OCI-LY7 (cell line): ENCODE measurements at regions not wholly inside any gene's neighbourhood (a gene's known extent, or its start where the extent isn't known, plus 50 kb on each side); places are given as distances from the start of the nearest gene placed in this dataset.
A peak's percentile ranks its signal among the peaks of the same experiment; 100 is the strongest.

ENCODE experiments used
- BruUV-seq: library from RNA; stranded (reverse); fragments of 400-500 nt; replicated peaks from 2 replicates; lab custom pipeline; 2021; lab: Mats Ljungman, UMichigan
- CTCF ChIA-PET: fragments of 300-600 bp; sonication (Branson Sonifier 250); formaldehyde crosslinking; loops from one replicate; lab custom pipeline; 2022; ENCODE audit warnings: antibody characterized with exemption; ENCODE audit not compliant: unreplicated experiment; lab: Charles Lee
- POLR2A ChIA-PET: fragments of 300-600 bp; sonication (Branson Sonifier 250); formaldehyde crosslinking; loops from one replicate; lab custom pipeline; 2022; ENCODE audit warnings: antibody characterized with exemption; lab: Charles Lee
- DNase-seq: peaks from one replicate; pipeline ENCODE4 v3.0.0-alpha.2; 2015; ENCODE audit warnings: low spot score
- H2AFZ ChIP-seq: fragments of 200-600 bp; sonication (generic), shearing (Covaris generic); 2 replicates; pipeline ENCODE4 v1.6.1; 2014; ENCODE audit warnings: mild to moderate bottlenecking, antibody characterized with exemption, low read length, moderate library complexity
- H3K27ac ChIP-seq: fragments of 200-600 bp; sonication (generic); 2 replicates; pipeline ENCODE4 v1.5.1; 2014; ENCODE audit warnings: mixed run types, low read depth, mild to moderate bottlenecking, moderate library complexity, low read length, inconsistent platforms; ENCODE audit not compliant: poor library complexity, severe bottlenecking
- H3K36me3 ChIP-seq: fragments of 200-600 bp; sonication (generic); 2 replicates; pipeline ENCODE4 v1.6.1; 2014; ENCODE audit warnings: mild to moderate bottlenecking, antibody characterized with exemption, low read length, moderate library complexity, mixed read lengths; ENCODE audit not compliant: insufficient read depth
- H3K4me1 ChIP-seq: fragments of 200-600 bp; sonication (generic); 2 replicates; pipeline ENCODE4 v1.5.1; 2014; ENCODE audit warnings: mild to moderate bottlenecking, low read length; ENCODE audit not compliant: insufficient read depth, poor library complexity, severe bottlenecking
- H3K4me2 ChIP-seq: fragments of 200-600 bp; sonication (generic); 2 replicates; pipeline ENCODE4 v1.6.1; 2014; ENCODE audit warnings: mild to moderate bottlenecking, low read length
- H3K4me3 ChIP-seq: fragments of 200-600 bp; sonication (generic); 2 replicates; pipeline ENCODE4 v1.5.1; 2014; ENCODE audit warnings: mild to moderate bottlenecking, low read depth, low read length; ENCODE audit not compliant: poor library complexity, severe bottlenecking
- H3K79me2 ChIP-seq: fragments of 200-600 bp; sonication (generic); 2 replicates; pipeline ENCODE4 v1.6.1; 2016; ENCODE audit warnings: low read depth, mild to moderate bottlenecking, low read length, moderate library complexity, mixed read lengths; ENCODE audit not compliant: insufficient read depth
- H3K9me2 ChIP-seq: fragments of 200-600 bp; sonication (generic); 2 replicates; pipeline ENCODE4 v1.6.1; 2016; ENCODE audit warnings: mild to moderate bottlenecking, low read length, mixed read lengths; ENCODE audit not compliant: insufficient read depth
- H3K9me3 ChIP-seq: fragments of 200-600 bp; sonication (generic); 2 replicates; pipeline ENCODE4 v1.6.1; 2014; ENCODE audit warnings: mild to moderate bottlenecking, mixed run types, low read length, mixed read lengths
- H4K20me1 ChIP-seq: fragments of 200-600 bp; sonication (generic); 2 replicates; pipeline ENCODE4 v1.6.1; 2014; ENCODE audit warnings: mild to moderate bottlenecking, antibody characterized with exemption, low read length, moderate library complexity, mixed read lengths; ENCODE audit not compliant: insufficient read depth
- CTCF ChIP-seq: fragments of 200-600 bp; sonication (generic); conservative IDR thresholded peaks from 2 replicates; pipeline ENCODE4 v1.5.1; 2014; ENCODE audit warnings: mild to moderate bottlenecking, antibody characterized with exemption, low read length, moderate library complexity, mixed read lengths
- EZH2phosphoT487 ChIP-seq: fragments of 200-600 bp; sonication (generic); IDR thresholded peaks from 2 replicates; pipeline ENCODE4 v1.6.1; 2018; ENCODE audit warnings: low read depth, borderline replicate concordance, mild to moderate bottlenecking, mixed run types, antibody characterized with exemption, low read length, moderate library complexity, mixed read lengths
- intact Hi-C: fragments of 100-400 bp; cut with micrococcal nuclease; formaldehyde crosslinking; loops from one replicate; pipeline ENCODE4 v1.10.0; 2022; ENCODE audit not compliant: unreplicated experiment

- no peak overlapping the region for H3K4me3 ChIP-seq
- no peaks in the 10 kb centered on the region for H3K79me2 ChIP-seq
- no peaks in the 10 kb centered on the region for H3K36me3 ChIP-seq
- no peak overlapping the region for H3K27ac ChIP-seq
- intact Hi-C loops, result no loop called here
- no peaks in the 10 kb centered on the region for H3K9me2 ChIP-seq
- H3K4me2 ChIP-seq, result no peak overlapping the region
- ChIA-PET CTCF (no interaction called here), POLR2A (interaction anchor here (0.7 kb wide), 1 partner anchor 327 kb away, joined by 3 read pairs; no protein-coding TSS in a partner anchor)
- no peaks in the 10 kb centered on the region for H3K4me1 ChIP-seq
- H2AFZ ChIP-seq, result peak overlapping the region; percentile 71
- no peak for DNase-seq
- BruUV-seq, result no TSS peak
- TF ChIP-seq CTCF (no peak), EZH2phosphoT487 (no peak)
- H4K20me1 ChIP-seq, result no peaks in the 10 kb centered on the region
- no peaks in the 10 kb centered on the region for H3K9me3 ChIP-seq
Measured at GRCh38 chr4:181308476-181309312, 934.5 kb upstream of the TENM3 start.

- H3K27ac ChIP-seq, result no peak overlapping the region
- no peaks in the 10 kb centered on the region for H3K9me3 ChIP-seq
- H3K4me3 ChIP-seq, result no peak overlapping the region
- intact Hi-C loops, result no loop called here
- H4K20me1 ChIP-seq, result no peaks in the 10 kb centered on the region
- ChIA-PET CTCF (no interaction called here), POLR2A (interaction anchor here (0.9 to 1.4 kb wide), 4 partner anchors 17 to 1605 kb away, joined by 3 to 4 read pairs (median 4); no protein-coding TSS in a partner anchor)
- no peaks in the 10 kb centered on the region for H3K4me1 ChIP-seq
- H3K4me2 ChIP-seq, result no peak overlapping the region
- H3K79me2 ChIP-seq, result no peaks in the 10 kb centered on the region
- no peaks in the 10 kb centered on the region for H3K36me3 ChIP-seq
- no peak overlapping the region for H2AFZ ChIP-seq
- DNase-seq, result no peak
- H3K9me2 ChIP-seq, result no peaks in the 10 kb centered on the region
- TF ChIP-seq EZH2phosphoT487 (no peak), CTCF (no peak)
- no TSS peak for BruUV-seq
Measured at GRCh38 chr4:181312066-181312465, 931.1 kb upstream of the TENM3 start.

- peaks cover 6% of the 10 kb centered on the region for H3K36me3 ChIP-seq
- no peak overlapping the region for H3K4me2 ChIP-seq
- BruUV-seq, result no TSS peak
- ChIA-PET POLR2A (no interaction called here), CTCF (no interaction called here)
- H3K9me3 ChIP-seq, result no peaks in the 10 kb centered on the region; the same call in 1 of the 2 replicates
- H3K27ac ChIP-seq, result no peak overlapping the region
- intact Hi-C loops, result no loop called here
- H3K4me3 ChIP-seq, result no peak overlapping the region
- H3K79me2 ChIP-seq, result no peaks in the 10 kb centered on the region
- TF ChIP-seq EZH2phosphoT487, result no peak
- TF ChIP-seq CTCF, result no peak
- no peaks in the 10 kb centered on the region for H4K20me1 ChIP-seq
- DNase-seq, result no peak
- peaks cover 37% of the 10 kb centered on the region for H3K4me1 ChIP-seq
- no peaks in the 10 kb centered on the region for H3K9me2 ChIP-seq
- H2AFZ ChIP-seq, result no peak overlapping the region; the same call in 1 of the 2 replicates
Measured at GRCh38 chr4:181319629-181320028, 923.6 kb upstream of the TENM3 start.
